MM.1S (cell line): ENCODE measurements at regions not wholly inside any gene's neighbourhood (a gene's known extent, or its start where the extent isn't known, plus 50 kb on each side); places are given as distances from the start of the nearest gene placed in this dataset.

Source experiments
- DNase-seq: peaks from one replicate; pipeline ENCODE4 v3.0.0-alpha.2; 2015
- H2AFZ ChIP-seq: fragments of 300-600 bp; sonication (generic); 2 replicates; pipeline ENCODE4 v1.6.0; 2016; ENCODE audit warnings: antibody characterized with exemption, low read length
- H3F3A ChIP-seq: fragments of 300-600 bp; sonication (generic); 2 replicates; pipeline ENCODE4 v1.6.1; 2016; ENCODE audit warnings: mild to moderate bottlenecking, antibody characterized with exemption, low read length, moderate library complexity, mixed read lengths; ENCODE audit not compliant: insufficient read depth
- H3K27ac ChIP-seq: fragments of 300-600 bp; sonication (generic); 2 replicates; pipeline ENCODE4 v1.5.1; 2016; ENCODE audit warnings: mild to moderate bottlenecking, low read length
- H3K27me3 ChIP-seq: fragments of 300-600 bp; sonication (generic); replicated peaks from 2 replicates; pipeline ENCODE4 v1.6.0; 2016; ENCODE audit warnings: low read length; ENCODE audit not compliant: insufficient read depth
- H3K36me3 ChIP-seq: fragments of 300-600 bp; sonication (generic); replicated peaks from 2 replicates; pipeline ENCODE4 v1.6.1; 2016; ENCODE audit warnings: mild to moderate bottlenecking, low read length, mixed read lengths; ENCODE audit not compliant: insufficient read depth
- H3K4me1 ChIP-seq: fragments of 300-600 bp; sonication (generic); 2 replicates; pipeline ENCODE4 v1.6.1; 2016; ENCODE audit warnings: low read length, mixed read lengths
- H3K4me2 ChIP-seq: fragments of 300-600 bp; sonication (generic); 2 replicates; pipeline ENCODE4 v1.6.0; 2016; ENCODE audit warnings: low read depth, low read length
- H3K4me3 ChIP-seq: fragments of 300-600 bp; sonication (generic); 2 replicates; pipeline ENCODE4 v1.5.1; 2016; ENCODE audit warnings: low read length, mixed read lengths
- H3K79me2 ChIP-seq: fragments of 300-600 bp; sonication (generic); 2 replicates; pipeline ENCODE4 v1.6.1; 2016; ENCODE audit warnings: mixed run types, low read length, mixed read lengths
- H3K9ac ChIP-seq: fragments of 300-600 bp; sonication (generic); 2 replicates; pipeline ENCODE4 v1.6.1; 2016; ENCODE audit warnings: low read length, mixed read lengths
- H3K9me2 ChIP-seq: fragments of 300-600 bp; sonication (generic); replicated peaks from 2 replicates; pipeline ENCODE4 v1.6.1; 2016; ENCODE audit warnings: mild to moderate bottlenecking, low read length, mixed read lengths; ENCODE audit not compliant: insufficient read depth
- H3K9me3 ChIP-seq: fragments of 300-600 bp; sonication (generic); replicated peaks from 2 replicates; pipeline ENCODE4 v1.6.1; 2016; ENCODE audit warnings: mild to moderate bottlenecking, low read length, mixed read lengths; ENCODE audit not compliant: insufficient read depth
- H4K20me1 ChIP-seq: fragments of 300-600 bp; sonication (generic); 2 replicates; pipeline ENCODE4 v1.6.1; 2016; ENCODE audit warnings: mild to moderate bottlenecking, low read length, moderate library complexity, mixed read lengths; ENCODE audit not compliant: insufficient read depth
- CTCF ChIP-seq: fragments of 300-600 bp; sonication (generic); IDR thresholded peaks from 2 replicates; pipeline ENCODE4 v1.5.1; 2016; ENCODE audit warnings: antibody characterized with exemption, low read length, mixed read lengths
- EZH2 ChIP-seq: fragments of 300-600 bp; sonication (generic); optimal IDR thresholded peaks from 2 replicates; pipeline ENCODE3; 2017; ENCODE audit warnings: low read depth, mild to moderate bottlenecking, antibody characterized with exemption, low read length, mixed read lengths
- EZH2phosphoT487 ChIP-seq: fragments of 300-600 bp; sonication (generic); IDR thresholded peaks from 2 replicates; pipeline ENCODE4 v1.6.1; 2018; ENCODE audit warnings: antibody characterized with exemption, low read length

DNA sequence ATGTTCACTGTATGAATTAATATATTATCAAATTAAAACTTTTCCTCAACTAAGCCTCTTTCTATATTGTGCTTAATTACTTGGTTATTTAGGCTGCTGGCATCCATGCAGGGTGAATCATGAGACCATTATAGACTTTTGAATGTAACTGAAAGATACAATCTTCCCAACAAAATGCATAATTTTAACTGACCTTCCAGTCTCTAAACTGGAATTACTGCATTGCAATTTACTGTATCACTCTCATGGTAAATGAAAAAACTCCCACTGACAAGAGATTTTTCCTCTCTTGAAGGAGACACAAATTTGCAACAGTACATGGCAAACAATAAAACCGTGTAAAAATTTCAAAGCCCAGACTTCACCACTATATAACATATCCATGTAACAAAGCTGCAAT is 349.5 kb downstream of the DRD1 start:
- no peak overlapping the region for H2AFZ ChIP-seq
- H3K4me2 ChIP-seq = no peak overlapping the region
- no peak overlapping the region for H3K27ac ChIP-seq
- H3K9me2 ChIP-seq = no peaks in the 10 kb centered on the region
- no peaks in the 10 kb centered on the region for H3K9me3 ChIP-seq
- no peaks in the 10 kb centered on the region for H3F3A ChIP-seq
- H3K9ac ChIP-seq = no peak overlapping the region
- TF ChIP-seq EZH2phosphoT487 = no peak
- TF ChIP-seq CTCF = no peak
- no peak for TF ChIP-seq EZH2
- H3K4me1 ChIP-seq = no peaks in the 10 kb centered on the region
- no peak overlapping the region for H3K4me3 ChIP-seq
- H3K79me2 ChIP-seq = no peaks in the 10 kb centered on the region
- no peaks in the 10 kb centered on the region for H3K36me3 ChIP-seq
- H4K20me1 ChIP-seq = no peaks in the 10 kb centered on the region
- no peak for DNase-seq
- no peaks in the 10 kb centered on the region for H3K27me3 ChIP-seq

GRCh38 chr5:175092691-175093090 is 351.3 kb downstream of the DRD1 start:
- H3K4me1 ChIP-seq = no peaks in the 10 kb centered on the region
- no peaks in the 10 kb centered on the region for H3K27me3 ChIP-seq

DNA sequence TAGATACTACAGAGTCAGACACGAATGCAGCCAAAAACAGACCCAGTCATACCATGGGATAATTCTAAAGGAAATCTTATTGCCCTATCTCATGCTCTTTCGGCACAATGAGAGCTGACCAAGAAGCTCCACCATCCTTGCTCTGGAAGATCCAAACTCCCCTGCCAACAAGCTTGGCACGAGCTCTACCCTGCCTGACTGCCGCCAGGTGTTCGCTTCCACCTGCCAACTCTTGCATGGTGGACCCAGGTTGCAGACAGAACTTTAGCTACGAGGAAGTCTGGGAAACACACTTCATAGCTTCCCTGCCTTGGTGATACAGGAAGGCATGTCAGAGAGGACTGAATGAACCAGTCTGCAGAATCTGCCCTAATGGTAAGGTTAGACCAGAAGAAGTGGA is 355.0 kb downstream of the DRD1 start:
- Histone ChIP-seq H3K27me3 (no peaks in the 10 kb centered on the region), H3K27ac (no peak overlapping the region), H3K4me2 (no peak overlapping the region), H3K36me3 (no peaks in the 10 kb centered on the region), H3K79me2 (no peaks in the 10 kb centered on the region), H3F3A (no peaks in the 10 kb centered on the region), H3K4me1 (no peaks in the 10 kb centered on the region), H3K9me3 (no peaks in the 10 kb centered on the region), H2AFZ (no peak overlapping the region), H3K9ac (no peak overlapping the region), H3K9me2 (no peaks in the 10 kb centered on the region), H3K4me3 (no peak overlapping the region), H4K20me1 (no peaks in the 10 kb centered on the region)
- TF ChIP-seq CTCF (no peak), EZH2 (no peak), EZH2phosphoT487 (no peak)
- no peak for DNase-seq

More at GRCh38 chr5:175092691-175093090, 351.3 kb downstream of the DRD1 start:
- no peak for DNase-seq
- Histone ChIP-seq H3K27ac (no peak overlapping the region), H3K4me3 (no peak overlapping the region), H3K9me3 (no peaks in the 10 kb centered on the region), H3F3A (no peaks in the 10 kb centered on the region), H3K9me2 (no peaks in the 10 kb centered on the region), H2AFZ (no peak overlapping the region), H3K79me2 (no peaks in the 10 kb centered on the region), H3K9ac (no peak overlapping the region), H3K4me2 (no peak overlapping the region), H4K20me1 (no peaks in the 10 kb centered on the region), H3K36me3 (no peaks in the 10 kb centered on the region)
- TF ChIP-seq EZH2 (no peak), CTCF (no peak), EZH2phosphoT487 (no peak)
